GM19395 (cell line): ENCODE measurements at regions not wholly inside any gene's neighbourhood (a gene's known extent, or its start where the extent isn't known, plus 50 kb on each side); places are given as distances from the start of the nearest gene placed in this dataset.
"Not testable (repeated sequence)": the region's sequence is repeated elsewhere in the genome, so short reads cannot be mapped to it uniquely, and the experiment has no call there.

Source experiments
- ATAC-seq: cut with Tn5 transposase; IDR thresholded peaks from one replicate; pipeline ENCODE4 v1.9.1; 2021; ENCODE audit warnings: mild to moderate bottlenecking, moderate library complexity; ENCODE audit not compliant: unreplicated experiment

DNA sequence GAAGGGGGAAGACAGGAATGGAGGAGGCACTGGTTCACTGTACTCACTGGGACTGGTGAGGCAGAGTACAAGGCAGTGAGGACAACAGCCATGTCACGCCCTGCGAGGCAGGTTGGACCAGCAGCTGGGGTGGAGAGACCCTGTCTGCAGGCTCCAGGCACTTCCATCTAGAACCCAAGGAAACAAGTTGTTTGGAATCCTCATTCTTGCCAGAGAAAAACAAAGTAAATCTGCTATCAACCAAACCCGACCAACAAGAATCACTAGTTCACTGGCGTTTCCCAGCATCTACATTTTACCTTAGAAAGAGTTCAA lies 98.5 kb upstream of the CDYL start:
- ATAC-seq, result no peak

DNA sequence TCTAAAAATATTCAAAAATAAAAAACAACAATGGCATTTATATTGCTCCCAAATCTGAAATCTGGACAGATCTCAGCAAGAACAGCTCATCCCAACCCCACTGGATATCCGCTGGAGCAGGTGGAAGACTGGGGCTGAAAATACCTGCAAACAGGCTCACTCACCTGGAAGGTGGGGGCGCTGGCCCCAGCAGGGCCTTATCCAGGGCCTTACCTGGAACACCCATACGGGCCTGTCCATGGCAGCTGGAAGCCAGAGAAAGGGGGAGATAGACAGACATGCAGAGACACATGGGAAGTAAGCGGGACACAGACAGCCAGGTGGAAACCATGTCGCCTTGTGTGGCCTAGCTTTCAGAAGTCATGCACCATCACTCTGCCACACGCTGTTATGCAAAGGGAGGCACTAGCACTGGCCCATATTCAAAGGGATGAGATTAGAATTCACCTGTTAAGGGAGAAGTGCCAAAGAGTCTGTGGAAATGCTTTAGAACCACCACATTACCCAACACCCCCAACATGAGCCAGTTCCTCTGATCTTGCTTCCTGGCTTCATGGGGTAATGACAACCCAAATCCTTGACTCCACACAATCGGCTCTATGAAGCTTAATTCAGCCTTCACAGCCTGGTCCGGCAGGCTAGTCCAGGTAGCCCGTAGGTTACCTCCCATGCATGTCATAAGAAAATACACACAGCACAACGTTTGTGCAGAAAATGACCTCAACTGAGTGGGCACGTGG lies 99.0 kb upstream of the CDYL start:
- ATAC-seq, result no peak

DNA sequence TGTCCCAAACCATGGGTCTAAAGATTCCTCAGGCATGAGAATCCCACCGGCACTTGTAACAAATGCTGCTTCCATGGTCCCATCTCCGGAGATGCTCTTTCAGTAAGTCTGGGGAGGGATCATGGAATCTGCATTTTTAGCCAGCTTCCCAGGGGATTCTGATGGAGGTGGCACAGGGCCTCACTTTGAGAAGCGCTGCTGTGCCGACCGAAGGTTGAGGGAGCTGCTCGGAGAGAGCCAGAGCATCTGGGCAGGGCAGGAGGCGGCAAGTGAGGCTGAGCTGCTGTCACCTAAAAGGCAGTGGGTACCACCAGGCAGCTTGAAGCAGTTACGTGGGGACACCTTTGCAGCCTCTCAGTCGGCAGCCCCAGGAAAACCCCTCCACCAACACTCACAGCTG lies 100.2 kb upstream of the CDYL start:
- ATAC-seq, result no peak

DNA sequence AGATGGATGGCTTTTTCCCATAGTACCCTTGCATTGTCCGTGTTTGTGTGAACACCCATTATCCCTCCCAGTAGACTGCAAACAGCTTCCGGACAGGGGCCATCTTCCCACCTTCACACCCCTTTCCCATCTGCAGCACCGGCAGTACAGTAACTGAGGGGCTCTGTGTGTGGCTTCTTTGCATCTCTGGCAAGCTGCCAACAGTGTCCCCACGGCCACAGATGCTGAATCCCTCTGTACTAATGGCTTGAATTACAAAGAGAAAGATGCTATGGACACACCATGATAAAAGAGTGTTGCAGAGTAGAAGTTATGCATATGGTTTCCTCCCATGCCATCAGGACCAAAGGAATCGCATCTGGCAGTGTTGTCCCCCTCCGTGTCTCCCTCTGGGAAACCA lies 101.1 kb upstream of the CDYL start:
- ATAC-seq, result no peak

DNA sequence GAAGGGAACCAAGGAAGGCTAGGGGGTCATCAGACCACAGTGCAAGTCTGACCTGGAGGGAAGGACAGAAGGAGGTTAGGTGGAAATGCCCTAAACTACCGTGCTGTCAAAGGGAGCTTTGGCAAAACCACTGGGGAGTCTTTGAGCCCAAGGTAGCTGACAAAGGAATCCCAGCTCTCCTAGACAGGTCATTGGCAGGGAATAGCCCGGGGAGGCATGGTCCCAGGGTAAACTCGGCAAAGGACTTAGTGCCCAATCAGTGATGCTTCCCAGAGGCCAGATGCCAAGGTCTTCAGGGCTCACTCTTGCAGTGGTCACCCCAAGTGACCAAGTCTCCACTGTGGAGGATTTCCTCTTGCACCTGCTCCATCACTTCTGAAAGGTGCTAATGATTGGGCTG lies 102.3 kb upstream of the CDYL start:
- ATAC-seq, result no peak

DNA sequence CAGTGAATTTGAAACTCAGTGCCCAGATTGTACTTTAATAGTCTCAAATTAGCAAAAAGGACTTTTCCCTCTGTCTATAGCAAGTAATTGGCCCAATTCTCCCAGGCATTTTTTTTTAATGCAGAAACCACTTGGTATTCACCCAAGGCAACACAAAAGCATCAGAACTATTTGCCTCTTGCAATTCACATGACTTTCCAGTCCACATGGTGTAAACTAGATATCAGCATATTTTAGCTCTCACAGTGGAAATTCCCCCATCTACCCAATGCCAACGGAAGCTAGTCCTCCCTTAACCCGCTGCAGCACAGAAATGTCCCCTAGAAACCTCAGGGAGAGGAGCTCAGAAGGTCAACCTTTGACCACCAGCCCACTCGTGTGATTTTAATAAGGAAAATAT lies 103.4 kb upstream of the CDYL start:
- ATAC-seq, result no peak

DNA sequence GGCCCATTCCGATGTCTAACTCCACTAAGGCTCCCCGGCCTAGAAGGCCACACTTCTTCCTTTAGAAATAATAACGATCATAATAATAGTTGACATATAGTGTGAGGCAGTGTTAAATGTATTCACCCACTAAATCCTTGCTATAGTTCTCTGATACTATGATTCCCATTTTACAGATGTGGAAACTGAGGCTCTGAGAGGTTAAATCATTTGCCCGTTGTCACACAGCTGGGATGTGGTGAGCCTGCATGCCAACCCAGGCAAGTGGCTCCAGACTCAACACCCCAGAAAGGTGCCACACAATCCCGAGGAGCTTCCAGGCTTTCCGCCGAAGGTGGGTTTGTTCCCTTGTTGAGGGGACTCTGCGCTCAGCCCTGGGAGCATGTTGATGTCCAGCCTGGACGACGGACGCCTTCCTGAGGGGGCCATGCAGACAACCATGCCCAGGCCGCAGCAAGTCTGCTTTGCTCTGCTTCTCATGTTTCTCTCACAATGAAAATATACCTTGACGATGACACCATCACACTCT lies 104.6 kb upstream of the CDYL start:
- ATAC-seq, result no peak

DNA sequence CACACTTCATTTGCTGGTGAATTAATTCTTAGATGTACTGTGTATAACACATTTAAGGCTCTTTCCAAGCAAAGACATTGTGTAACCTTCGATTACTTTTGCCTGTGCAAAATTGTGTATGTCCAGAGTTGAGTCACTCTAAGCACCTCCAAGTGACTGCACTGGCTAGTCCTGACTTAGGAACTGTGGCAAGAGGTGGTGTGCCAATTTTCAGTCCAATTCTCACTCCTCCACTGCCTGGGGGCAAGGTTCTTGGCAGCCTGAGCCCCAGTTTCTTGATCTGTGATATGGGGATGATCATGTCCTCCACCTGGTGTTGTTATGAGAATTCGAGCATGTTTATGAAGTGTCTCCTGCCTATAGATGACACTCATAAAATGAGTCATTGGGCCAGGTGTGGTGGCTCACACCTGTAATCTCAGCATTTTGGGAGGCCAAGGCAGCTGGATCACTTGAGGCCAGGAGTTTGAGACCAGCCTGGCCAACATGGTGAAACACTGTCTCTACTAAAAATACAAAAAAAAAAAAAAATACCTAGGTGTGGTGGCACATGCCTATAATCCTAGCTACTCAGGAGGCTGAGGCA lies 105.3 kb upstream of the CDYL start:
- ATAC-seq, result no peak

DNA sequence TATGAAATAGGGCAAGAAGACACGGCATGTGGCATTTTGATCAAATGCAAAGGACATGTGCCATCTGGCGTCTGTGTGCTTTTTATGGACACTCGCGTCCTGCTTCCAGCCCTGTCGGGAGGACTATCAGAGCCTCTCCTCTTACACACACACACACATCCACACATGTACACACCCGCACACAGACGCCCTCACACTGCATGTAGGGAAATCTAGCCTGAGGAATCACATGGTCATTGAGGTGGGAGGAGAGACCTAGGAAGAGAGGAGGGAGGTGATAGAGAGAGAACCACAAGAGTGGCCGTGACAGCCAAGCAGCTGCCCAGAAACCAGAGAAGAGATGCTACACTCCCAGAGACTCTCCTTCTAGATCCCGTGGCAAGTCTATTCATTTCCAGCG lies 105.9 kb upstream of the CDYL start:
- no peak for ATAC-seq

DNA sequence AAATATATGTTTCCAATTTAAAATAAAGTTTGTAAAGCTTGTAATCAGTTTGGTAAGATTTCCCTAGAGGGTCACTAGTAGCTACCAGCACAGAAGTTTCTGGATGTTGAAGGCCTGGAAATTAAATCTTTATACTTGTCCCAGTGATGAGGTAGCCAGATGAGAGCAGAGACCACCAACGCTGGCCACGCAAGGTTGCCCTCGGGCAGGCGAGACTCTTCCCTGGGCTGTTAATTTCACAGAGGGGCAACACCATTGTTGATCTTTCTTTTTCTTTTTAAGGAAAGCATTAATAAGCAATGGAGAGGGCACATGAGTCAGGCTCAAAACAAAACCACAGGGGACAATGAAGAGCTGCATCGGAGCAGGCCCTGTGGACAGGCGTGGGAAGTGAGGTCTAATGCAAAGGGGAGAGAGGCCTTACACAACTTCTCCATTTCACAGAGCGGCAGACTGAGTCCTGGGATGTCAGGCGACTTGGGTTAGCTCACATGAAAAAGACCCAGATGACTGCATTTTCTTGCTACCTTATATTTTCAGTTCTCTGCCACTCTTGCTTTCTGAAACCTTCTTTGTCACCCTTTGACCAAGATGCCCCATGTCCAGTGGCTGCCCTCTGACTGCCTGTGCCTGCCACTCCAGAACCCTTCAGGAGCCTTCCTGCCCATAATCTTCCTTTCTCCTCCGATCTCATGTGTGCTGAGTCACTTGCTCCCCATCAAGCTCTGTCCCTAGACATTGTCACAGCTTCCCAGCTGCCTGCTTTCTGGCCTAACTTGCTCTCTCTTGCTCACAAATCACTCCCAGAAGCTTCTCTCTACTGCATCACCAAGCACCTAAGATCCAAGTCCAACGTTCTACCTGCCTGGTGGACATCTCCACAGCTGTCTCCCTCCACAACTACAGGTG lies 107.7 kb upstream of the CDYL start:
- no peak for ATAC-seq

DNA sequence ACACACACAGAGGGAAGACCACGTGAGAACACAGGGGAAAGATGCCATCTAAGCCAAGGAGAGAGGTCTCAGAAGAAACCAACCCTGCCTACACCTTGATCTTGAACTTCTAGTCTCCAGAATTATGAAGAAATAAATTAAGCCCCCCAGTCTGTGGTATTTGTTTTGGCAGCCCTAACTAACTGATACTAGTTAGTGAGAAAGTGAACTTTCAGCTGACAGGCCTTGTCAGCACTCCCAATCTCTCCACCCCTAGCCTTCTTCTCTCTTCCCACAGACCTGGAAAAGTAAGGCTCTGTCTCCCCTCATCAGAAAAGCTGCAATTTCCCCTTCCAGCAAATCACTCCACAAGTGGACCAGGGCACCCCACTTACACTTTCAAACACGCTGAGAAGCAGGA lies 108.6 kb upstream of the CDYL start:
- ATAC-seq, result no peak

DNA sequence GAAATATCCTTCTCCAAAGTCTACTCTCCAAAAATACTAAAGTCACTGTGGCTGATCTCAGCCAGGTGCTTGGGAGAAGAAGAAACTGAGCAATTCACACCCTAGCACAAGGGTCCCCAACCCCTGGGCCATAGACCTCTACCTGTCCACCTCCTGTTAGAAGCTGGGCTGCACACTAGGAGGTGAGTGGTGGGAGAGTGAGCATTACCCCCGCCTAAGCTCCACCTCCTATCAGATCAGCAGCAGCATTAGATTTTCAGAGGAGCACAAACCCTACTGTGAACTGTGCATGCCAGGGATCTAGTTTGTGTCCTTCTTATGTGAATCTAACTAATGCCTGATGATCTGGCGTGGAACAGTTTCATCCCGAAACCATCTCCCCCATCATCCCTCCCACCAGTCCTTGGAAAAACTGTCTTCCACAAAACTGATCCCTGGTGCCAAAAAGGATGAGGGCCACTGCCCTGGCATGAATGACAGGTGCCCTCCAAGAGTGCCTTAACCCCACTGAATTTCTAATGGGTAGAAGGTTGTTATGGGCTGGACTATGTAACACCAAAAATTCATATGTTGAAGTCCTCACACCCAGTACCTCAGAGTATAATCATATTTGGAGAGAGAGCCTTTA lies 109.2 kb upstream of the CDYL start:
- ATAC-seq, result no peak

DNA sequence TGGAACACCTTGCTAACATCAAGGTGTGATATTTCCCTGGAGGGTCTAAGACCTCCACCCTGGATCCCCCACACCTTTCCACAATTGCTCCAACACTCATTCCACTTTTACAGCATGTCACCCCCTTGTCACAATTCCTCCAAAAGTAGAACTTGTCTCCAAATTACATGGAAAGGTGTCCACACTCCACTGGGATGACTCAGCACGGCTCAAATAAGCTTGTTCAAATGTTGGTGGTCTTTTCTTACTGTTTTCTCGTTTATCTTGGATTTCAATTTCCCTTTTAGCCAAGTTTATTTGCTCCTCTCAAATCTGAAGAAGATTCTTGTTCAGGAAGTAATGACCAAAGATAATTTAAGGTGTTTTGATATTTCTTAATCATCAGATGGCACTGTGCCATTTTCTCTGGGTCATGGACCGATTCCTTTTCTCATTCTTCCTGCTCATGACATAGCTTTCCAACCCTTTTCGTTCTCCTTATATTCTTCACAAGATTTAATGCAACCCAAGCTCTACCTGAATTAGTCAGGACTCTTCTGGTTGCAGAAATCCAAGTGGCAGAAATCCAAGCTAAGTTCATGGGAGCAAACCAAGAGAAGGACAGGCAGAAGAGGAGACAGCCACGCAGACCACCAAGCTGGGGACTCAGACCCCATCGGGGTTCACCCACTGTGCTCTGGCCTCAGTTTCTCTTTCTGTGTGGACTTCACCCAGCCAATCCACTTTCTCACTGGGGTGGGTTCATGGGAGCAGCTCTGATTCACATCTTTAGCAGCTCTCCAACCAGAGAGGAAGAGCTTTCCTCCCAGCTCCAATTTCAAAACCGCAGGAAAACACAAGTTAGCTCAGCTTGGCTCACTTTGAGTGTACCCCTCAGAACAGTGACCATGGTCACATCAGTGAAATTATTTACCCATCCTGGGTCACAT lies 110.5 kb upstream of the CDYL start:
- ATAC-seq, result no peak

DNA sequence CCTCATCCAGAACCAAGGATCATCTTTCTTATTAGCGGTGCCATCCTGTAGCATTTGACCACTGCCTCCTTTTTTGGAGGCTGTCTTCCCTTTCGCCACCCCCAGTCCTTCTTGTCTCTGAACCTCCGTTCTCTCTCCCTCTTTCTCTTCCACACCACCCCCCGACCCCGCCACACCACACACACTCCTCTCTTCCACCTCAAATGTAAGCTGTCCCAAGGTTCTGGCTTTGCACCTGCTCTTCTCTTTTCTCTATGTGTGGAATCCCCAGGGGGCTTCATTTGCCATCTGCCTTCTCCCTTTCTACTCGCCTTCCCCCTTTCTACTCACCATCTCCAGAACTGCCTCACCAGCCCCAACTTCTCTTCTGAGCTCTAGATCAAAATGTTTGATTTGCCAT lies 111.3 kb upstream of the CDYL start:
- no peak for ATAC-seq

DNA sequence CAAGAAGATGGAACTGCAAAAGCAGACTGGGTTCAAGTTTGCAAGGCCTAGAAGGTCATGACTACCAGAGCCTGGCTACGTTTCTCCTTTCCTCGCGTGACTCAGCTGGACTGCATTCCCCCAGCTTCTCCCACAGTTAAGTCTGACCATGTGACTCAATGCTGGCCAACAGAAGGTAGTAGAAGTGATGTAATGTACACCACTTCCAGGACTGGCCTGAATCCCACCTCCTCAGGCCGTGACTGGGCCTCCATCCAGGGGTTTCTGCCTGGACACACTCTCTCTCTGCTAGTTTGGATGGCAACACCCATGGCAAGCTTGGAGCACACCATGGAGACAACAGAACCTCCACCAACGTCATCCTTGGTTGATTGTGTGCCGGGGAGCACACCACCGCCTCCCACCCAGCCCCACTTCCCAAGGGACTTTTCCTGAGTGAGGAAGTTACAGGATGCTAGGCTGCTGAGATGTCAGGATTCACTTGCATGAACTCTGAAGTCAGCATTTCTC lies 112.0 kb upstream of the CDYL start:
- no peak for ATAC-seq

DNA sequence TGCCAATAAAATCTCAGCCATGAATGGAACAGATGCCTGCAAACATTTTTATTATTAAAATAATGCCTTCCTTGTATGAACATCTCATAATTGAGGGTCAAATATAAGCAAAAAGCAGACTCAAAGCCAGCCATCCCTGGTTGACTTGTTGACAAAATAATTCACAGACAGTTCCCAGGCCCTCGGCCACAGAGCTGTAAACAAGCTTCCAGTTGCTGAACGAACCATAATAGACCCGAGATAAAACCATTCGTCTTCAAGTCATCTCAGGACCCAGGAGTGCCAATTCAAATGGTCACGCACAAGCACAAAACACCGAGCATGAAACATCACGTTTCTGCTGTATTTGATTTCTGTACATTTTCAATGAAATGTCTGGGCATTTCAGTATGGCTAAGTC lies 113.3 kb upstream of the CDYL start:
- no peak for ATAC-seq

DNA sequence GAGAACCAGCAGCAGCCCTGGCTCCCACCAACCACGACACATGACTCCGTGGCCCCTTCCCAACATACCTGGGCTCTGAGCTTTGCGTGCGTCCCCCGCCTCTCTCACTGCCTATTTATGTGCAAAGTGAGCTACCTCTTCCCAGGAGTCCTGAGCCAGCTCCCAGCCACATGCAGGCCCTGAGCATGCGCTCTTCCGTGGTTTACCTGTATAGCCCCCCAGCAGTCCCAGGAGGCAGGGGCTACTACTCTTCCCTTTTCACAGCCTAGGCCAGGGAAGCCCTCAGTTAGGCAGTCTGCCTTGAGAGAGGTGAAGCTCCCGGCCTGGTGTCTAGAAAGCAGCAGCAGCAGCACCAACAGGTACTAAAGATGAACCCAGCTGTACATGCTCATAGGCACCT lies 114.8 kb upstream of the CDYL start:
- ATAC-seq, result no peak

DNA sequence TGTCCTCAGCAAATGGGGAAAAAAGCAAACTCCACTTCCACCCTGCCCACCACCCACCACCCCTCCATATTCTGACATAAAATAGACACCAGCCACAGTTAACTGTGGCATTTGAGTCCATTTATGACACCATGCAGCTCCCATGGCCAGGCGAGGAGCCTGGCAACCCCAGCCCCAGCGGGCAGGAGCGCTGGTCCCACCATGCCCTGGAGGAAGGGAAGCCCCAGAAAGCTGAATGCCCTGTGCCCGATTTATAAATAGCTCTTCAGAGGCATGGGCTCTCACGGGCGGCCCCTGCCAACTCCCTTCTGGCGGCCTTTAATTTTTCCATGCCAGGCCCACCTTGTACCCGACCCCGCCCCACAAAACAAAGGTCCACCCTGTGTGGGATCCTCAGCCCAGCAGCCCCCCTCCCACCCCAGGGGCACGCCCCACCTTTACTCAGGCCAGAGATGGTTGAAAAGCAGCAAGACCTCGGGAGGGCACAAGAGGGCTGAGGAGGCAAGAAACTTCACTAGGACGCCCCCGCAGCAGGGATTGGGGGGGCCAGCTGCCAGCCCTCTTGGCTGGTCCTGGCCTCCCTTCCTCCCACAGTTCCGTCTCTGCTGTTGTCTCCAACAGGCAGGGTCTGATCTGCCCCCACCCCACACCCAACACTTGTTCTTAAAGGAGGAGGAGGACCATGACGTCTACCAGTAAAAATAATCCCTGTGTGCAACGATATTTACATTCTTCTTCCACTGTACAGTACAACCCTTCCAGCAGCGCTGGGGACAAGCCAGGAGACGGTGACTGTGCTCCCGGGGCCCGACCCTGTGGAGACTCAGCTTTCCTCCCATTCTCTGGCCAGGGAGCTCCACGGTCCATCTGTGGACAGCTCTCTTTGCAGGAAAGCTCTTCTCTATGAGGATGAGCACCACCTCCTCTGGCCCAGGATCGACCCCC lies 115.6 kb upstream of the CDYL start:
- no peak for ATAC-seq

DNA sequence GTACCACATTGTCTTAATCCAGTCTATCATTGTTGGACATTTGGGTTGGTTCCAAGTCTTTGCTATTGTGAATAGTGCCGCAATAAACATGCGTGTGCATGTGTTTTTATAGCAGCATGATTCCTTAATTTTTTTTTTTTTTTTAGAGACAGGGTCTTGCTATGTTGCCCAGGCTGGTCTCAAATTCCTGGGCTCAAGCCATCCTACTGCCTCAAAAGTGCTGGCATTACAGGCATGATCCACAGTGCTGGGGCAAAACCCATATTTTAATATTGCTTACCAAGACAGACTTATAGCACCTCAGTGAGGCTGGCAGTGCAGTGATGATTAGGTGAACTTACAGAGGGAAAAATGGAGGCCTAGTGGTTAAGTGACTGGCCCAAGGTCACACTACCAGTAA lies 116.5 kb upstream of the CDYL start:
- ATAC-seq, result not testable (repeated sequence)
